SK-N-SH (cell line): ENCODE measurements at regions not wholly inside any gene's neighbourhood (a gene's known extent, or its start where the extent isn't known, plus 50 kb on each side); places are given as distances from the start of the nearest gene placed in this dataset.

Source experiments
- CTCF ChIA-PET: fragments of 300-600, 350-600 bp; formaldehyde crosslinking; extraction: SDS; loops from one replicate; lab custom pipeline; 2021; lab: Yijun Ruan, JAX
- POLR2A ChIA-PET: fragments of 350-600 bp; sonication (Branson Sonifier 250); formaldehyde crosslinking; extraction: SDS; loops from one replicate; lab custom pipeline; 2020; ENCODE audit warnings: antibody characterized with exemption, inconsistent platforms; lab: Yijun Ruan, JAX
- DNase-seq: peaks from one replicate; pipeline ENCODE4 v3.0.0; 2012
- H2AFZ ChIP-seq: fragments of 200-600 bp; sonication (generic); 2 replicates; pipeline ENCODE4 v1.8.1; 2016; ENCODE audit warnings: antibody characterized with exemption, mild to moderate bottlenecking, low read depth
- H3F3A ChIP-seq: fragments of 200-600 bp; sonication (generic); replicated peaks from 2 replicates; pipeline ENCODE3; 2016; ENCODE audit warnings: antibody characterized with exemption, mild to moderate bottlenecking; ENCODE audit not compliant: insufficient read depth
- H3K27ac ChIP-seq, 2 experiments: fragments of 200-500 bp in 1 of 2; fragments of 200-600 bp in 1 of 2; sonication (Bioruptor generic) in 1 of 2; sonication (generic), shearing (Covaris generic) in 1 of 2; 2 replicates each; pipeline versions ENCODE4 v1.5.1 to v1.6.1; 2014 to 2016; ENCODE audit warnings: low read depth in 2 of 2, inconsistent platforms in 1 of 2, low read length in 1 of 2, mild to moderate bottlenecking in 1 of 2, mixed read lengths in 1 of 2
- H3K27me3 ChIP-seq: fragments of 200-600 bp; sonication (generic), shearing (Covaris generic); 2 replicates; pipeline ENCODE4 v1.6.1; 2016; ENCODE audit warnings: mixed run types; ENCODE audit not compliant: insufficient read depth
- H3K36me3 ChIP-seq, 2 experiments: fragments of 200-500 bp in 1 of 2; fragments of 200-600 bp in 1 of 2; sonication (Bioruptor generic) in 1 of 2; sonication (generic) in 1 of 2; replicated peaks in 1 of 2; 2 replicates each; pipeline versions ENCODE3 to v1.5.1; 2014 to 2016; ENCODE audit warnings: low read length in 1 of 2, mild to moderate bottlenecking in 1 of 2; ENCODE audit not compliant: insufficient read depth in 2 of 2, control insufficient read depth in 1 of 2
- H3K4me1 ChIP-seq, 2 experiments: fragments of 200-500 bp in 1 of 2; fragments of 200-600 bp in 1 of 2; sonication (Bioruptor generic) in 1 of 2; sonication (generic), shearing (Covaris generic) in 1 of 2; 2 replicates each; pipeline versions ENCODE4 v1.5.1 to v1.6.1; 2014 to 2016; ENCODE audit warnings: low read depth in 1 of 2, low read length in 1 of 2, mixed run types in 1 of 2; ENCODE audit not compliant: insufficient read depth in 2 of 2, control insufficient read depth in 1 of 2
- H3K4me2 ChIP-seq: fragments of 200-600 bp; sonication (generic), shearing (Covaris generic); 2 replicates; pipeline ENCODE4 v1.6.1; 2017; ENCODE audit warnings: mixed run types
- H3K4me3 ChIP-seq, 2 experiments: fragments of 200-500 bp in 1 of 2; fragments of 200-600 bp in 1 of 2; sonication (Bioruptor generic) in 1 of 2; sonication (generic), shearing (Covaris generic) in 1 of 2; 2 replicates each; pipeline versions ENCODE4 v1.5.1 to v1.8.1; 2014 to 2016; ENCODE audit warnings: low read depth in 2 of 2, inconsistent platforms in 1 of 2, low read length in 1 of 2, mild to moderate bottlenecking in 1 of 2, mixed read lengths in 1 of 2, moderate library complexity in 1 of 2
- H3K79me2 ChIP-seq: fragments of 200-600 bp; sonication (generic); 2 replicates; pipeline ENCODE4 v1.8.1; 2017; ENCODE audit warnings: mild to moderate bottlenecking; ENCODE audit not compliant: insufficient read depth
- H3K9ac ChIP-seq: fragments of 200-600 bp; sonication (generic); 2 replicates; pipeline ENCODE4 v1.6.1; 2017; ENCODE audit warnings: mixed run types
- H3K9me2 ChIP-seq: fragments of 200-600 bp; sonication (generic); 2 replicates; pipeline ENCODE4 v1.6.1; 2017; ENCODE audit warnings: mixed run types
- H3K9me3 ChIP-seq: fragments of 200-600 bp; sonication (generic); 2 replicates; pipeline ENCODE4 v1.6.1; 2017; ENCODE audit warnings: mixed run types, mild to moderate bottlenecking, moderate library complexity
- H4K20me1 ChIP-seq: fragments of 200-600 bp; sonication (generic); 2 replicates; pipeline ENCODE4 v1.6.1; 2017; ENCODE audit warnings: mild to moderate bottlenecking, mixed run types; ENCODE audit not compliant: insufficient read depth
- CHD2 ChIP-seq: fragments of 150-350 bp; IDR thresholded peaks from 2 replicates; pipeline ENCODE4 v1.6.1; 2018; ENCODE audit warnings: low read length; ENCODE audit not compliant: partially characterized antibody
- EP300 ChIP-seq, 2 experiments: IDR thresholded peaks; 2 replicates each; pipeline versions ENCODE4 v1.4.0 to v1.6.1; 2012; ENCODE audit warnings: borderline replicate concordance in 1 of 2, low read depth in 1 of 2, low read length in 1 of 2
- EZH2phosphoT487 ChIP-seq: fragments of 200-600 bp; sonication (generic); IDR thresholded peaks from 2 replicates; pipeline ENCODE4 v1.6.1; 2017; ENCODE audit warnings: low read depth, mixed run types, mild to moderate bottlenecking, antibody characterized with exemption, moderate library complexity, borderline replicate concordance
- FOXM1 ChIP-seq: IDR thresholded peaks from 2 replicates; pipeline ENCODE4 v1.4.0; 2012; ENCODE audit warnings: low read depth, mild to moderate bottlenecking
- GABPA ChIP-seq: IDR thresholded peaks from 2 replicates; pipeline ENCODE4 v1.4.0; 2012; ENCODE audit warnings: low read depth, mild to moderate bottlenecking
- JUND ChIP-seq: IDR thresholded peaks from 2 replicates; pipeline ENCODE4 v1.4.0; 2012
- MEF2A ChIP-seq: IDR thresholded peaks from 2 replicates; pipeline ENCODE4 v1.4.0; 2012; ENCODE audit warnings: low read depth, borderline replicate concordance
- NFIC ChIP-seq: IDR thresholded peaks from 2 replicates; pipeline ENCODE4 v1.4.0; 2012; ENCODE audit warnings: borderline replicate concordance
- NRF1 ChIP-seq: IDR thresholded peaks from 2 replicates; pipeline ENCODE4 v1.6.1; 2012; ENCODE audit warnings: low read depth, mild to moderate bottlenecking, low read length
- POLR2AphosphoS5 ChIP-seq: IDR thresholded peaks from 2 replicates; pipeline ENCODE4 v1.6.1; 2012; ENCODE audit warnings: low read depth, low read length
- RAD21 ChIP-seq: IDR thresholded peaks from 2 replicates; pipeline ENCODE4 v1.6.1; 2012; ENCODE audit warnings: mild to moderate bottlenecking, low read length
- RCOR1 ChIP-seq: fragments of 150-350 bp; IDR thresholded peaks from 2 replicates; pipeline ENCODE4 v1.6.1; 2017; ENCODE audit warnings: antibody characterized with exemption, low read length
- RXRA ChIP-seq: IDR thresholded peaks from 2 replicates; pipeline ENCODE4 v1.4.0; 2012; ENCODE audit warnings: low read depth, mild to moderate bottlenecking, borderline replicate concordance
- TAF1 ChIP-seq: IDR thresholded peaks from 2 replicates; pipeline ENCODE4 v1.6.1; 2012; ENCODE audit warnings: low read depth, mild to moderate bottlenecking, low read length, moderate library complexity, borderline replicate concordance
- TEAD4 ChIP-seq: IDR thresholded peaks from 2 replicates; pipeline ENCODE4 v1.4.0; 2012; ENCODE audit warnings: mild to moderate bottlenecking, borderline replicate concordance; ENCODE audit not compliant: insufficient read depth
- TF ChIP-seq, protein P1 (sequence below): fragments of 150-350 bp; IDR thresholded peaks from 2 replicates; pipeline ENCODE4 v1.6.1; 2016; ENCODE audit warnings: mild to moderate bottlenecking, low read depth, low read length
- TF ChIP-seq, protein P2 (sequence below): fragments of 150-350 bp; IDR thresholded peaks from 2 replicates; pipeline ENCODE4 v1.6.1; 2017; ENCODE audit warnings: antibody characterized with exemption, low read length, low read depth, borderline replicate concordance
- TF ChIP-seq, protein P3 (sequence below): IDR thresholded peaks from 2 replicates; pipeline ENCODE4 v1.4.0; 2012; ENCODE audit warnings: low read depth, borderline replicate concordance
- TF ChIP-seq, protein P4 (sequence below): fragments of 200-600 bp; sonication (generic); IDR thresholded peaks from 2 replicates; pipeline ENCODE4 v1.6.1; 2017; ENCODE audit warnings: antibody characterized with exemption, mild to moderate bottlenecking, moderate library complexity

DNA sequence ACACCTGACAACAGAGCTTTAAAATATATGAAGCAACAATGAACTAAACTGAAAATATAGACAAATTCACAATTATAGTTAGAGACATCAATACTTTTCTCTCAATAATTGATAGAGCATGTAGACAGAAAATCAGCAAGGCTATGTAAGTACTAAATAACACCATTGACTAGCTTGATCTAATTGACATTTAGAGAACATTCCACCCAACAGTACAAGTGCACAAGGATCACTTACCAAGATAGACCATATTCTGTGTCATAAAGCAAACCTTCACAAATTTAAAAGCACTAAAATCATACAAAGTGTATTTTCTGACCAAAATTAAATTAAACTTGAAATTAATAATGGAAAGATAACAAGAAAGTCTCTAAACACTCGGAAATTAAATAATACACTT, 562.5 kb downstream of the INSC start (continued):
- TF ChIP-seq, protein P1, sequence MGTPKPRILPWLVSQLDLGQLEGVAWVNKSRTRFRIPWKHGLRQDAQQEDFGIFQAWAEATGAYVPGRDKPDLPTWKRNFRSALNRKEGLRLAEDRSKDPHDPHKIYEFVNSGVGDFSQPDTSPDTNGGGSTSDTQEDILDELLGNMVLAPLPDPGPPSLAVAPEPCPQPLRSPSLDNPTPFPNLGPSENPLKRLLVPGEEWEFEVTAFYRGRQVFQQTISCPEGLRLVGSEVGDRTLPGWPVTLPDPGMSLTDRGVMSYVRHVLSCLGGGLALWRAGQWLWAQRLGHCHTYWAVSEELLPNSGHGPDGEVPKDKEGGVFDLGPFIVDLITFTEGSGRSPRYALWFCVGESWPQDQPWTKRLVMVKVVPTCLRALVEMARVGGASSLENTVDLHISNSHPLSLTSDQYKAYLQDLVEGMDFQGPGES: no peak
- TF ChIP-seq CHD2: no peak
- TF ChIP-seq RCOR1: no peak
- TF ChIP-seq, protein P2, sequence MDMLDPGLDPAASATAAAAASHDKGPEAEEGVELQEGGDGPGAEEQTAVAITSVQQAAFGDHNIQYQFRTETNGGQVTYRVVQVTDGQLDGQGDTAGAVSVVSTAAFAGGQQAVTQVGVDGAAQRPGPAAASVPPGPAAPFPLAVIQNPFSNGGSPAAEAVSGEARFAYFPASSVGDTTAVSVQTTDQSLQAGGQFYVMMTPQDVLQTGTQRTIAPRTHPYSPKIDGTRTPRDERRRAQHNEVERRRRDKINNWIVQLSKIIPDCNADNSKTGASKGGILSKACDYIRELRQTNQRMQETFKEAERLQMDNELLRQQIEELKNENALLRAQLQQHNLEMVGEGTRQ: no peak
- TF ChIP-seq EP300 (IDR thresholded peaks at IDR 0.05; ENCODE audit: borderline replicate concordance in 1 of 2, low read depth in 1 of 2, low read length in 1 of 2): no peak
- TF ChIP-seq JUND: no peak
- TF ChIP-seq EZH2phosphoT487: no peak
- no peak for TF ChIP-seq NRF1
- TF ChIP-seq RXRA: no peak

DNA sequence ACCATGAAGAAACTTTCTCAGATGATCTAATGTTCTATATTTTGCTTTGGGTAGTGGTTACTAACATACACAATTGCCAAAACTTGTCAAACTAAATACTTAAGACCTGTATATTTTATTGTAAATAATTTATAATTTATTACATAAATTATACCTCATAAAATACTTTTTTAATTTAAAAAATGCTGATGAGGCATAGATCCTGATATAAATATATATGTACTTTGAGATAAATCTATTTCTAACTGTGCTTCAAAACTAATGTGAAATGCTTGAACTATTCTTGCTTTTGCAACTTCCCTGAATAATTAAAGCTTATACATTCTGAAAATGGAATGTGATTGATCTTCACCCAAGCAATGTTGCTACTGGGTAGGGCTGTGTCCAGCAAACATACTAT, 568.8 kb downstream of the INSC start:
- ChIA-PET CTCF (interaction anchor here (0.6 to 1.1 kb wide), 2 partner anchors 923 to 930 kb away, joined by 3 read pairs; no protein-coding TSS in a partner anchor), POLR2A (no interaction called here)

More for the DNA sequence above, 568.8 kb downstream of the INSC start:
- H3K4me2 ChIP-seq: no peak overlapping the region
- TF ChIP-seq TAF1: no peak
- TF ChIP-seq FOXM1: no peak
- TF ChIP-seq, protein P3, sequence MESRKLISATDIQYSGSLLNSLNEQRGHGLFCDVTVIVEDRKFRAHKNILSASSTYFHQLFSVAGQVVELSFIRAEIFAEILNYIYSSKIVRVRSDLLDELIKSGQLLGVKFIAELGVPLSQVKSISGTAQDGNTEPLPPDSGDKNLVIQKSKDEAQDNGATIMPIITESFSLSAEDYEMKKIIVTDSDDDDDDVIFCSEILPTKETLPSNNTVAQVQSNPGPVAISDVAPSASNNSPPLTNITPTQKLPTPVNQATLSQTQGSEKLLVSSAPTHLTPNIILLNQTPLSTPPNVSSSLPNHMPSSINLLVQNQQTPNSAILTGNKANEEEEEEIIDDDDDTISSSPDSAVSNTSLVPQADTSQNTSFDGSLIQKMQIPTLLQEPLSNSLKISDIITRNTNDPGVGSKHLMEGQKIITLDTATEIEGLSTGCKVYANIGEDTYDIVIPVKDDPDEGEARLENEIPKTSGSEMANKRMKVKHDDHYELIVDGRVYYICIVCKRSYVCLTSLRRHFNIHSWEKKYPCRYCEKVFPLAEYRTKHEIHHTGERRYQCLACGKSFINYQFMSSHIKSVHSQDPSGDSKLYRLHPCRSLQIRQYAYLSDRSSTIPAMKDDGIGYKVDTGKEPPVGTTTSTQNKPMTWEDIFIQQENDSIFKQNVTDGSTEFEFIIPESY: no peak
- no peak for TF ChIP-seq RXRA
- TF ChIP-seq EP300 (IDR thresholded peaks at IDR 0.05; ENCODE audit: borderline replicate concordance in 1 of 2, low read depth in 1 of 2, low read length in 1 of 2): no peak
- TF ChIP-seq GABPA: no peak
- no peak for TF ChIP-seq NFIC
- TF ChIP-seq, protein P4, sequence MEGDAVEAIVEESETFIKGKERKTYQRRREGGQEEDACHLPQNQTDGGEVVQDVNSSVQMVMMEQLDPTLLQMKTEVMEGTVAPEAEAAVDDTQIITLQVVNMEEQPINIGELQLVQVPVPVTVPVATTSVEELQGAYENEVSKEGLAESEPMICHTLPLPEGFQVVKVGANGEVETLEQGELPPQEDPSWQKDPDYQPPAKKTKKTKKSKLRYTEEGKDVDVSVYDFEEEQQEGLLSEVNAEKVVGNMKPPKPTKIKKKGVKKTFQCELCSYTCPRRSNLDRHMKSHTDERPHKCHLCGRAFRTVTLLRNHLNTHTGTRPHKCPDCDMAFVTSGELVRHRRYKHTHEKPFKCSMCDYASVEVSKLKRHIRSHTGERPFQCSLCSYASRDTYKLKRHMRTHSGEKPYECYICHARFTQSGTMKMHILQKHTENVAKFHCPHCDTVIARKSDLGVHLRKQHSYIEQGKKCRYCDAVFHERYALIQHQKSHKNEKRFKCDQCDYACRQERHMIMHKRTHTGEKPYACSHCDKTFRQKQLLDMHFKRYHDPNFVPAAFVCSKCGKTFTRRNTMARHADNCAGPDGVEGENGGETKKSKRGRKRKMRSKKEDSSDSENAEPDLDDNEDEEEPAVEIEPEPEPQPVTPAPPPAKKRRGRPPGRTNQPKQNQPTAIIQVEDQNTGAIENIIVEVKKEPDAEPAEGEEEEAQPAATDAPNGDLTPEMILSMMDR: no peak
- no peak for TF ChIP-seq MEF2A
- no peak for TF ChIP-seq POLR2AphosphoS5
- TF ChIP-seq NRF1: no peak
- TF ChIP-seq TEAD4: no peak
- TF ChIP-seq CHD2: no peak
- no peak for TF ChIP-seq RAD21
- TF ChIP-seq, protein P2: no peak
- no peak for TF ChIP-seq EZH2phosphoT487
- TF ChIP-seq, all 33 proteins: peak for 0
- H3K9ac ChIP-seq: no peak overlapping the region
- no peak overlapping the region for H3K27ac ChIP-seq
- peaks cover 12% of the 10 kb centered on the region; the same call in 1 of the 2 replicates for H3K9me3 ChIP-seq
- H4K20me1 ChIP-seq: no peaks in the 10 kb centered on the region
- H3K27me3 ChIP-seq: no peaks in the 10 kb centered on the region
- H3K4me3 ChIP-seq: no peak overlapping the region
- no peaks in the 10 kb centered on the region for H3K36me3 ChIP-seq
- no peaks in the 10 kb centered on the region for H3K9me2 ChIP-seq
- no peak for DNase-seq
- no peaks in the 10 kb centered on the region for H3K4me1 ChIP-seq
- no peak overlapping the region for H2AFZ ChIP-seq
- H3F3A ChIP-seq: no peaks in the 10 kb centered on the region
- H3K79me2 ChIP-seq: no peaks in the 10 kb centered on the region
